VCaP (cell line): ENCODE measurements at regions not wholly inside any gene's neighbourhood (a gene's known extent, or its start where the extent isn't known, plus 50 kb on each side); places are given as distances from the start of the nearest gene placed in this dataset.

Experiments used
- H3K27ac ChIP-seq: fragments of 450-650 bp; 2 replicates; pipeline ENCODE4 v1.5.1; 2017
- TF ChIP-seq, protein P1 (sequence below): fragments of 450-650 bp; conservative IDR thresholded peaks from 2 replicates; pipeline ENCODE4 v1.5.1; 2017; ENCODE audit warnings: mild to moderate bottlenecking, moderate library complexity

DNA sequence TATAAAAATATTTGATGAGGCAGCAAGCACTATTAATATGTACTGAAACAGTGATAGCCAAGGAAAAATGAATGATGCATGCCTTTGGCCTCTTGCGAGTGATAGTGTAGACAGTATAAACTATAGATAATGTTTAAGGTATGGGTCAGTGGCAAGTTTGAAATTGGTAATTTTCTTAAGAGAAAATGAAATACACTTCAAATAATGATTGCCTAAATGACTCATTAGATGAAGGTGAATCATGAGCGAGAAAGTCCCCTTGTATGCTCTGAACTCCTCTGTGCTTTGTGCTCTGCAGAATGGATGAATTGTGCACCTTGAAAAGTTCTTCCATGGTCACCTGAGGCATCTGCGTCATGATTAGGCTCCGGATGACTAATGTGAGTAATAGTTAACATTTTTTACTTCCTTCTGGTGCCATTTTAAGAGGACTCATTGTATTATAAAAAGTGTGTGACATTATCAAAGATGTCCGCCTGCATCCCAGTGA is 84.9 kb upstream of the RTL1 start:
- TF ChIP-seq, protein P1, sequence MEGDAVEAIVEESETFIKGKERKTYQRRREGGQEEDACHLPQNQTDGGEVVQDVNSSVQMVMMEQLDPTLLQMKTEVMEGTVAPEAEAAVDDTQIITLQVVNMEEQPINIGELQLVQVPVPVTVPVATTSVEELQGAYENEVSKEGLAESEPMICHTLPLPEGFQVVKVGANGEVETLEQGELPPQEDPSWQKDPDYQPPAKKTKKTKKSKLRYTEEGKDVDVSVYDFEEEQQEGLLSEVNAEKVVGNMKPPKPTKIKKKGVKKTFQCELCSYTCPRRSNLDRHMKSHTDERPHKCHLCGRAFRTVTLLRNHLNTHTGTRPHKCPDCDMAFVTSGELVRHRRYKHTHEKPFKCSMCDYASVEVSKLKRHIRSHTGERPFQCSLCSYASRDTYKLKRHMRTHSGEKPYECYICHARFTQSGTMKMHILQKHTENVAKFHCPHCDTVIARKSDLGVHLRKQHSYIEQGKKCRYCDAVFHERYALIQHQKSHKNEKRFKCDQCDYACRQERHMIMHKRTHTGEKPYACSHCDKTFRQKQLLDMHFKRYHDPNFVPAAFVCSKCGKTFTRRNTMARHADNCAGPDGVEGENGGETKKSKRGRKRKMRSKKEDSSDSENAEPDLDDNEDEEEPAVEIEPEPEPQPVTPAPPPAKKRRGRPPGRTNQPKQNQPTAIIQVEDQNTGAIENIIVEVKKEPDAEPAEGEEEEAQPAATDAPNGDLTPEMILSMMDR, result no peak
- H3K27ac ChIP-seq, result no peak overlapping the region

DNA sequence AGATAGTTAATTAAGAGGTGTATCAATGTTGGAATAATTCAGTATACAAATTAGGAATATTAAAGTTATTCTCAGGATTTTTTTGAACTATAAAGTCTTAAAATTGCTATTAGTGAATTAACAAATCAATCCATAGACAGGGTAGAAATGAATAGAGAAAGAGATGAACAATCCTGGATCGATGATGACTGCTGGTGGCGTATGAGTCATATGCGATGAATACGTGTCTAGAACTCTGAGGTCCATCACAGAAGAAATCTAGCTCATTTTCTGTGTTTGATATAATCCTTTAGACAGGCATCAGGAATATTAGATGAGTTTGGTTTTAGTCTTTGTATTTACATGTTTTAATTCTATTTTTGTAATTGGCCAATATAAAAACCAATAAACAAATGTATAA is 85.4 kb upstream of the RTL1 start:
- H3K27ac ChIP-seq, result no peak overlapping the region

DNA sequence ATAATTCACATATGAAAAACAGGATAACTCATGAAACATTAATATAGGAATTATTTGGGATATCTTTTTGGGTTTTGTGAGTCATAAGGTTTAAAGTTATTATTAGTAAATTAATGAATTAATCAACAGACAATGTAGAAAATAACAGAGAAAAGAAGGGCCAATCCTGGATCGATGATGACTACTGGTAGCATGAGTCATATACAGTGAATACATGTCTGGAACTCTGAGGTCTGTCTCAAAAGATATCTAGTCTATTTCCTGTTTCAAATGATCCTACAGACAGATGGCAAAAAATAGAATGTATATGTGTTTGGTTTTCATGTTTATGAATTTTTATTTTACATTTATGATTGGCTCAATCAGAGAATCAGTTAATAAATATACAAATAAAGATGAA is 86.4 kb upstream of the RTL1 start:
- TF ChIP-seq, protein P1, result no peak
- H3K27ac ChIP-seq, result no peak overlapping the region

More for the DNA sequence above, 85.4 kb upstream of the RTL1 start:
- TF ChIP-seq, protein P1, result no peak

DNA sequence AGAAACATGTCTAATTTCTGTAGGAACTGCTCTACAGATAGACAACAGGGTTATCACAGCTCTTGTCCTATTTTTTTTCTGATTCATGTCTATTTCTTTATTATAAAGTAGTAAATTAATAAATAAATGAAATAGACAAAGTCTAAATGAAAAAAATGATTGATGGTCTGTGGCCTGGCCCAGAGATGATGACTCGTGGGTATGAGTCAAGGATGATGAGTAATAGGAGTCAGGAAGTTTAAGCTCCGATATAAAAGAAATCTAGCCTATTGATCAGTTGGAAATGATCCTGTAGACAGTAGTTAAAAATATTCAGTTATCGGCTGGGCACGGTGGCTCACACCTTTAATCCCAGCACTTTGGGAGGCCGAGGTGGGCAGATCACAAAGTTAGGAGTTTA is 90.6 kb upstream of the RTL1 start:
- H3K27ac ChIP-seq, result no peak overlapping the region
- TF ChIP-seq, protein P1, result no peak

DNA sequence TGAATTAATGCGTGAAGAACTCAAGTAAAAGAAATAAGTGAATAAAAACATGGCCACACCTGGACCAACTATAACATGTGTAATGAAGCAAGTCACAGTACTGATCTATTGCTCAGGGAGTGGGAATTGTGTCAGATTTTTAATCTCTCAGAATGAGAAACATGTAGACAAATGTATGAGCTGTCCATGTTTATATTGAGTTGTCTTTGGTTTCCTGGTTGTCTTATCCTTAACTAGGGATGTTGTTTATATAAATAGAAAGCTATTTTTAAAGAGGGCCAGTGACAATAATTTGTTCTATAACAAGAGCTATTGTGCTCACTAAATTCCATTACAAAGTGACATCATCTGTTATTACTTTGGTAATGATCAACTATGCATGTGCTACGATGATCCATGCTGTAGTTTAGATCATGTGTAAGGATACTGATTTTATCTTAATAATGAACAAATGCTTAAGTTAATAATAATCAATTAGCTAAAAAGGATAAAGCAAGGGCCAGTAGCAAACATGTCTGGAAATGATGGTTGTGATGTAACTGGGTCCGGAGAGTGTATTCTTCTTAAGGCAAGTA is 91.3 kb upstream of the RTL1 start:
- TF ChIP-seq, protein P1, result no peak
- no peak overlapping the region for H3K27ac ChIP-seq

DNA sequence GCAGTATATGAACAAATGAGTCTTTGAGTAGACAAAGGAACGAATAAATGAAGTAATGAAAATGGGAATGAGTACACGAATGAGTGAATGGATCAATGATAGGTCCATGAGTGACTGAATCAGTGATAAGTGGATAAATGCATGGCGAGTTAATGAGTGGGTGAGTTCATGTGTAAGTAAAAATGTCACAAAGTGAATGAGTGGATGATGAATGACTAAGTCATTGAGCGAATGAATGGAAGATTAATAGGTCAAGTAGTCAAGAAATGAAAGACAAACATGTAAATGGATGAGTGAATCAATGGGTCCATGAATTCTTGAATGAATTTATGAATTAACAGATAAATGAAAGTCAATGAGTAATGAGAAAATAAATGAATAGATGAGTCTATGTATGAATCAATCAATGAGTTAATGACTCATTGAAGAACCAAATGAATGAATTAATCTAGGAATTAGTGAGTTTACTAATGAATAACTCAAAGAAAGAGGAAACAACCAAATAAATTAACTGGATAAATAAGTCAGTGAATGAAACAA is 97.3 kb upstream of the RTL1 start:
- H3K27ac ChIP-seq, result no peak overlapping the region
- TF ChIP-seq, protein P1, result no peak

DNA sequence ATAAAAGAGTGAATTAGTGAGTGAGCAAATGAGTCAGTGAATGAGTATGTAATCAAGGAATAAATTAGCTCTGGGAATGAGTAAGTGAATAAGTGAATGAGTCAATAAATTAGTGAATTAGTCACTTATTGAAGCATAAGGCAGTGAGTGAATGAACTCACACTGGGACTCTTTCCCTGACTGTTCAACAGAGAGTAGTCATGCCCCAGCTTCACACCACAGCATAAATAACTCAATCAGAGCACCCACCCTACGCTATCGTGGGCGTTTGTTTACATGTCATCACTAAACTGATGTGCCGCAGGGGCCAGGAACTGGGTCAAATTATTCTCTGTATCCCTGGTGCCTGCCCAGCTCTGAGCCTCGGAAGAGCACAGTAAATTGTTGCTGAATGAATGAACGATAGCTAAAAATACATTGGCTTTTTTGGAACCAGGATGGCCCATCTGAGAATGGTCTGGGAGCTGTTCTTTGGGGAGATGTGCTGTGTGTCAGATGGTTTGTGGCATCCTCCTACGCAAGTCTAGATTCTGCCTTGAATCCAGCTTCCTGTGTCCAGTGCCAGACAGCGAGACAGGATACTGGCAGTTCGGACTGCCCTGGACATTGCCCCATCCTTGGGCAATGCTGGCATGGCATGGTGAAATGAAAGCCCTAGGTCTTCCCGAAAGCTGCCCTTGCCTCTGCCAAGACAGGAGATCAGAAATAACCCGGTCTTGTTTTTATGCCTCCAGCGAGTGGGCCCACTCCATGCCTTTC is 98.0 kb upstream of the RTL1 start:
- TF ChIP-seq, protein P1, result no peak
- H3K27ac ChIP-seq, result no peak overlapping the region
